NCI-H2107 treated with DMSO at 0.1 percent for 48 hours (cell line): ENCODE measurements at regions not wholly inside any gene's neighbourhood (a gene's known extent, or its start where the extent isn't known, plus 50 kb on each side); places are given as distances from the start of the nearest gene placed in this dataset.

Experiments used
- DNase-seq: peaks from one replicate; lab custom pipeline; 2025; ENCODE audit not compliant: unreplicated experiment; lab: John Stamatoyannopoulos, UW

DNA sequence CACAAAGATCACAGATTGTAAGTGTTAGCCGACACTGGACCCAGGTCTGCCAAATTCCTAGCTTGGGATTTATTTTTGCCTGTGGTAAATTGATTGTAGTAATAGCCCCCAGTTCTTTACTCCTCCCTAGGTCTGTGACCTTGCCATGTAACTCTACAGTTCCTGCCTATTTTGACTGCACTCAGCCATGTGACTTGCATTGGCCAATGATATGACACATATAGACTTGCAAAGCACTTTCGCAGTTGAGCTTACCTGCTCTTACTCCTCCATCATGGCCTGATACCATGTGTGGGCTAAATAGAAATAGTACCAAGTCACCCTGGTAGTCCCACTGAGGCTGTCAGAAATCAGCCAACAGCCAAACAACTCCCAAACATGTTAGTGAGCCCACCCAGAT is 240.3 kb downstream of the DUSP6 start:
- no peak for DNase-seq

DNA sequence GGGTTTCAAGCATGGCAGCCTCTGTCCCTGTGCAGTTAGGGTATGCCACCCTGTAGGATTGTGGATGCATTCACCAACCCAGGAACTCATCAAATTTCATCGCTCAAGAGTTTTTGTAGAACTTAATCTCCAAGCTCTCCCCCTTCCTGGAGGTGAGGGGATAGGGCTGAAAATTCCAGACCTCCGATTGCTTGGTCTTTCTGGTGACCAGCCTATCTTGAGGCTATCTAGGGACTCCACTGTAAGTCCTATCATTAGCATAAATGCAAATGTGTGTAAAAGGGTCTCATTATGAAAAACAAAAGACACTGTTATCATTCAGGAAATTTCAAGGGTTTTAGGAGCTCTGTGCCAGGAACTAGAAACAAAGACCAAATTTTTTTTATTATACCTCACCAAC is 244.0 kb downstream of the DUSP6 start:
- DNase-seq: no peak

DNA sequence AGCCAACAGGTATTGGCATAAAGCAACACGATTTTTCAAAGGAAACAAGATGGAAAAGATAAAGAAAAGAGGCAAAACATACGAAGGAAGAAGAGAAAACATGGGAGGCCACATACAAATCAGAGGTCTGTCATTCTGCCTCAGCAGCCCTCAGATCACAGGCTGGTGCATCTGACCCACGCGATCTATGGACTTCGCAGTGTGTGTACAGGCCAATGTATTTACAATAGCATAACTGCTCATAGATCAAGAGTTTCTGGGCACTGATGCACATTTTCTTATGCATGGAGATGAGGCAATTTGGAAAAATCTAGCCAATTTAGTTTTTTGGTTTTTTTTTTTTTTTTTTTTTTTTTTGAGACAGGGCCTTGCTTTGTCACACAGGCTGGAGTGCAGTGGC is 245.4 kb downstream of the DUSP6 start:
- DNase-seq: no peak

DNA sequence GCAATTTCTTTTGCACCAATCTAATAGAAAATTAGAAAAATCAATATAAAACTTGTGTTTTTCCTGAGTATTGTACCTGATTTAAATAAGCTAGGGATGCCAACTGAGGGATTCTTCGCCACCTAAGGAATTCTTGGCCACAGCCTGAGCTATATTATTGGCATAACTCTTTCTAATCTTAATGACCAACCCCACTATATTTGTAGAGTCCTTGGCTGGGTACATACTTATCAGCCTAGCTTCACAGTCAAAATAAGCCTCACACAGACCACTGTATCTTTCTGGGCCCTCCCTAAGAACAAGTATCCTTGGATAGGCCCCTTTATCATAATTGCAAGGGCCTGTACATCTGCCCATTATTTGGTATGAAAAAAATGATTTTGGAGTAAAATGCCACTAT is 247.1 kb downstream of the DUSP6 start:
- DNase-seq: no peak

DNA sequence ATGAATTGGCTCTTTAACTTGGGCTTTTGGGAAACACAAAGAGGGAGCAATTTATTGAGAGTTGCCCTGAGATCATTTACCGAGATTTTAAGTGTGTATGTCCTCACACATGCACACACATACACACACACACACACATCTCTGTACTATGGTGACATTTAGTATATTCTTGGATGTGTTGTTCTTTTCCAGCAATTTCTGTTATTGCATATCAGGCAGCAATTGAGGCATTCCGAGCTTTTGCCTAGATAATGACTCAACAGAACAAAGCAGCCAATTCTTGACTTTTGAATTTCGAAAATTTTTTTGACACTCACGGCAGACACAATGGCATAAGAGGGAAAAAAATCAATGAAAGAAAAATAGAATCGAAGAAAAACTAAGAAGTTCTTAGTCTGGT is 248.5 kb downstream of the DUSP6 start:
- no peak for DNase-seq

DNA sequence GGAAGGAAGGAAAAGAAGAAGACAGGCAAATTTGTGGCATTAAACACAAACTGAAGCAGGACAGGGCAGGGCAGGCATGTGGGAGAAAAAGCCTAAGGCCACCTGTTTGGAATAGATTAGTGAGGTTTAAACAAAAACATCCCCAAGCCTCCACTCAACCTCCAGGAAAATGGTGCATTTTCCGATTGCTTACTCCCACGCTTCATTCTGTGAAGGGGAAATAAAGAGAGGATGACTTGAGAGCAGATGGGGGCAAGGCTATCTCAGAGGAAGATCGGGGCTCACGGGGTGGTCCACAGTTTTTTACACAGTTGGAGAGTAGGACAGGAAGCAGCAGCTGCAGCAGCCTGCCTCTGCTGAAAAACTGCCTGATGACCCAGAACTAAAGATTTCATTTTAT is 250.9 kb downstream of the DUSP6 start:
- no peak for DNase-seq

DNA sequence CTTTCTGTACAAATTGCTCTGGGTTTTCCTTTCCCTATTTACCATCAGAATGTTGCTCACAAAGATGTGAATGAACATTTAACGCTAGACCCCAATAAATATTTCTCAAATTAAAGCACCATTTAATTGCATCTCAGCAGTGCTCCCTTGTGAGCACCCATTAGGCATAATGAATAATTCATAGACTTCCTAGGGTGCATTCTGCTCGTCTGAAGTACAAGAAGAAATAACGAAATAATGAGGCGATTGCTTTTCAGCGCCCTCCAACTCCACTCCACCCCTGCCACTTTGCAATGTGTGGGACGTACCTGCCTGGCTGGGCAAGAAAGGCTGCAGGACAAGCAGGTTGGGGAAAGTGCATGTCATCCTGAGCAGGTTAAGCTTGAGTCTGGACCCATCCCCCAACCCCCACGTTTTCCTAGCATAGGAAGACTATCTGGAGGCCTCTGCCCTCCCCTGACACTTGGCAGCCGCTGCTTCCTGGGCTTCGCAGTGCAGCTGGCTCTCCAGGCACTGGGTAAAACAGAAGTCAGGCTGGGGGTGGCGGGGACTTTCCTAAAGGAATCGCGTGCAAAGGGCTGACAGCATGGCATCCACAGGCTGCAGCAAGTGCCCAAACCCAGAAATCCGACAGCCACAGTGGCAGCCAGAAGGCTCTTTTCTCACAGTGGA is 253.7 kb downstream of the DUSP6 start:
- peak; percentile 67 for DNase-seq

DNA sequence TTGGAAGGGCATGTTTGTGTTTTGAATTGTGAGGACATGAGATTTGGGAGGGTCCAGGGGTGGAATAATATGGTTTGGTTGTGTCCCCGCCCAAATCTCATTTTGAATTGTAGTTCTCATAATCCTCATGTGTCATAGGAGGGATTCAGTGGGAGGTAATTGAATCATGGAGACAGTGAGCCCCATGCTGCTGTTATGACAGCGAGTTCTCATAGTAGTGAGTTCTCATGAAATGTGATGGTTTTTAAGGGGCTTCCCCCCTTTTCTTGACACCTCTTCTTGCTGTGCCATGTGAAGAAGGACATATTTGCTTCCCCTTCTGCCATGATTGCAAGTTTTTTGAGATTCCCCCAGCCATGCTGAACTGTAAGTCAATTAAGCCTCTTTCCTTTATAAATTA is 260.0 kb downstream of the DUSP6 start:
- DNase-seq: no peak

DNA sequence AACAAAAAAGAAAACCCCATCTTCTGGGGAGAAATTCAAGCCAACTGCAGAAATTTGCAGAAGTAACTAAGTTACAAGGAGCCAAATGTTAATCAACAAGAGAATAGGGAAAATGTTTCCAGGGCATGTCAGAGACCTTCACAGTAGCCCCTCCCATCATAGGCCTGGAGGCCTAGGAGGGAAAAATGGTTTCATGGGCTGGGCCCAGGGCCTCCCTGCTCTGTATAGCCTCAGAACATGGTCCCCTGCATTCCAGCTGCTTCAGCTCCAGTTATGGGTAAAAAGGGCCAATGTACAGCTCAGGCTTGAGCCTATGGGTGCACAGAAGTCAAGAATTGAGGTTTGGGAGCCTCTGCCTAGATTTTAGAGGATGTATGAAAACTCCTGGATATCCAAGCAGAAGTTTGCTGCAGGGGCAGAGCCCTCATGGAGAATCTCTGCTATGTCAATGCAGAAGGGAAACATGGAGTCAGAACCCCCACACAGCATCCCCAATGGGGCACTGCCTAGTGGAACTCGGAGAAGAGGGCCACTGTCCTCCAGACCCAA is 260.9 kb downstream of the DUSP6 start:
- DNase-seq: no peak

DNA sequence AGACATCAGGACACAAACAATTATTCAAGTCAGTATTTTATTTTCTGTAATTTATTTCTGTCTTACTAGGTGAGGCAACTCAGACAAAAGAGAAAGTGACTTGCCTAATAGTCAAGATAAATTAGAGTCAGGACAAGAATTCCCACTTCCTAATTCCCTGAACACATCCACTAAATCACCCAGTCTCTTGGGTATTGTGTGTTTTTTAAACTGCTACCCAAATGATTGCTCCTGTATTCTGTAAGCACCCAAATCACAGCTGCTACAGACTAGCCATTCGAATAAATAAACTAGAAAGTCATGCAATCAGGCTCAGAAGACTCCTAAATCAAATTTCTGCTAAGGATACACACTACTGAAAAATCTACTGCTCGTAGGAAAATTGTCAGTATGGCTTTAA is 263.0 kb downstream of the DUSP6 start:
- no peak for DNase-seq

DNA sequence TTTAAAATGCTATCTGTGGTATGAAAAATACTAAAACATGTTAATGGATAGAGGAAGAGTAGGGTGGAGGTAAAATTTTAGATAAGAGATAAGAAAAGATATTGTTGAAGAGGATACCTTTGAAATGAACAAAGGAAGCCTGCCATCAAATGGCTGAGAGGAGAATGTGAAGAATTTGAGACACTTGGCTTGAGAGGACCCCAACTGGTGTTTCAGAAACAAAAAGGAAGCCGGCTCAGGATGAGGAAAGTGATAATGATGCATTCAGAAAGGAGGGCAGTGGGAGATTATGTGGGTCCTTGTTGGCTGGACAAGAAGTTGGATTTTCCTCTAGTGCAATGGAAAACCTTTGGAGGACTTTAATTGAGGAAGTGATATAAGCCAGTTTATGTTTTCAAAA is 264.4 kb downstream of the DUSP6 start:
- DNase-seq: no peak

DNA sequence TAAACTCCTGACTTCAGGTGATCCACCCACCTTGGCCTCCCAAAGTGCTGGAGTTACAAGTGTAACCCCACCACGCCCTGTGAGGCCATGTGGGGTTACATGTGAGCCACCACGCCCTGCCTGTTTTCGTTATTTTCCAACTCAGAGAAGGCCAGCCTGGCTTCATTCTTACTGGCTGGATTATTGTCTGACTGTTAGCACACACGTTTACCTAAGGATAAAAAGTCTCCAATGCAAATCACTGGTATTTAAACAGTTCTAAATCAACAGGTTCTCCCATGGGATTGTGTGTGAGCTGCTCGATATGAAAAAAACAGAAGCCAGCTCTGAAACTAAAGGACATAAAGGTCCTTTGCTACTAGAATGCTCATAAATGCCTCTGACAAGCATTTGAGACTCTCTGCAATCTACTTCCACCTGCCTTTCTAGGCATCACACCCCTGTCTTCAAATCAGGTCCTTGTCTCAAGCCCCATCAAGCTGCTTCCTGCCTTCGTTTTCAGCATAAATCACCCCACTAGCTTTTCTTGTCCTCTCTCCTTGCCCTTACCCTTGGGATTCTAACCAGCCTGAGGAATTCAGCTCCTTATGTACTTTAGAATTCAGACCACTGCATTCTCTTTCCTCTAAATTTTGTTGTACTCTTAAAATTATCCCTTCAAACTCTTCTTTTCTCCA is 265.0 kb downstream of the DUSP6 start:
- DNase-seq: no peak

DNA sequence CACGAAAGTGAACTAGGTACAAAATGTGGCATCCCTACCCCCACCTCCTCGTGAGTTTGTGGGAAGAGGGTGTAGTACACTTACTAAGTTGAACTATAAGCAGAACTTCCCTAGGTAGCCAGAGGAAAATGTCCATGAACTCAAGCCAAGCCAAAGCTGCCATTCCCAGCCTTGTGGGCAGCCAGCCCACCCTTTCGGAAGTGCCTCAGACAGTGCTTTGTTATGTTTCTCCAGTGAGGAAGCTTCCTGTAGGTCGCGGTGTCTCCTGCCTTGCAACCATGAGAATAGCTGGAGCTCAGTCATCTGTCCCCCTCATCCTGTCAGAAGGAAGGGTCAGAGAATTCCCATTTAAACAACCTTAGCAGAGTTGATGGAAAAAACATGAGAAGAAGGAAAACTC is 266.9 kb downstream of the DUSP6 start:
- DNase-seq: no peak

DNA sequence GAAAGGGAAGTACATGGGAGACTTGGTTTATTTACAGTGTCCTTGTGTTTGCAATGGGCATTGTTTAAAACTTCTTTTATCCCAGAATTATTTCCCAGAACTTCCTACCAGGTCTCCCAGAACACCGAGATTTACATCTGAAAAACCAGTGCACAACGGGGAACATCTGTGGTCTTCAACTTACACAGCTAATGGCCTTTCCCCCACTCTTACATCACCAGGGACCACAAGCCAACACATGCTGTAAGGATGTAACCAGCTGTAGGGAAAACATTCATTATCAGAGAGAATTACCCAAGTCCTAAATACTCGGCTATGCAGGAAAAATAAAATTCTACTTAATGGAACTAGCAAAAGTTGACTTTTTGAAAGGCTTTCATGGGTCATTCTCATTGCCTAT is 267.6 kb downstream of the DUSP6 start:
- no peak for DNase-seq

DNA sequence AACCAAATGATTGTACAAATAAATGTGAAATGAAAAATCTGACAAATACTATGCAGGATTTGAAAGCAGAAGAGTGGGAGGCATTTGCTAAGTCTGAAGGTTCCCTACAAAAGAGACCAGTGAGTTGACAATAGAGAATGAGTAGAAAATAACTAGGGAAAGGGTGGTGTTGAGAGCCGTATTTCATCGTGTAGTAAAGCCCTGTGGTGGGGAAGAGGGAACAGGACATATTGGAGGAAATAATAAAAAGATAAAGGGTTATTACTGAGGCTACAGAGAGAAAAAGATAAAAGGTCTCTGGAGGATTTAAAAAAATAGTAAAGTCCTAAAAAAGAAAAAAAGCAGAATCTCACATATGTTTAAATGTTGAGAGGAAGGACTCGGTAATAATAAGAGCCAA is 268.8 kb downstream of the DUSP6 start:
- no peak for DNase-seq

DNA sequence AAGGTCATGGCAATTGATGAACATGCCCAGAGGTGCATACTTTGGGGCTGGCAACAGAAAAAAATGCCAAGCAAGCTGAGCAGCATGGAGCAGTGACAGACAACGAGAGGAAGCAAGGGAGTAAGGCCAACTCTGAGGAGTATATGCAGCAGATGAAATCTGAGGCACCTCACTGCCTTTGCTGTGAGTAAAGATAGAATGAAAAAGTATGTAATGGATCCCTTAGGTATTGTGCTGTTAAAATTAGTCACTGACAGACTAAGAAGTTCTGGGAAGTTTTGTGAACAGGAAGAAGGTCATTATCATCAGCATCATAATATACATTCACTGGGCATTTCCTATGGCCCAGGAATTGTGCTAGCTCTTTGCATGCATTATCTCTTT is 269.9 kb downstream of the DUSP6 start:
- no peak for DNase-seq

DNA sequence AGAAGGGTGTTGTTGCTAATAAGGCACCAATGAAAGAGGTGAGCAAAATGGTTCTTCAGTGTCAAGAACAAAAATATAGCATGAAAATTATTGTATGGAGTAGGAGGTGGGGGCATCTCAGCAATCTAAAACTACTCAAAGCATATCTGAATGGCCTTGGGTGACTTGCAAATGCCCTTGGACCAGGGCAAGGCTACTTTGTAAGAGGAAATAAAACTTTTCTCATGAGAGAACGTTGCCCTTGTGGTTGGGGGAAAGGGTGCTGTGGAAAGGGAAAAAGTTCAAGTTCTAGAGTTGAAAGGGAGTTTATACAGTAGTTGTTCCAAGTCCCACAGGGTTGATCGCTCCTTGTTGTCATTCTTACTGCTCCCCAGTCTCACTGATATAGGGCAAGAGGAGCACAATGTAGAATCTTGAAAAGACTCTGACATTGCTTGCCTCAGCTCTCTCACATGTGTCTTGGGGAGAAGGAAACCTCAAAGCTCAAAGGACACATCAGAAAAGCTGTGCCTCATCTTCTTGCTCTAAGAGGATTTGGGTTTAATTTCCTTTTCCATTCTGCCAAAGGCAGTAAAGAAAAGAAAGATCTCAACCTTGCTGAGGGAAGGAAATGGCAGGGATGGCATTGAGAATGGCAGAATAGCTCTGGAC is 270.5 kb downstream of the DUSP6 start:
- DNase-seq: no peak

DNA sequence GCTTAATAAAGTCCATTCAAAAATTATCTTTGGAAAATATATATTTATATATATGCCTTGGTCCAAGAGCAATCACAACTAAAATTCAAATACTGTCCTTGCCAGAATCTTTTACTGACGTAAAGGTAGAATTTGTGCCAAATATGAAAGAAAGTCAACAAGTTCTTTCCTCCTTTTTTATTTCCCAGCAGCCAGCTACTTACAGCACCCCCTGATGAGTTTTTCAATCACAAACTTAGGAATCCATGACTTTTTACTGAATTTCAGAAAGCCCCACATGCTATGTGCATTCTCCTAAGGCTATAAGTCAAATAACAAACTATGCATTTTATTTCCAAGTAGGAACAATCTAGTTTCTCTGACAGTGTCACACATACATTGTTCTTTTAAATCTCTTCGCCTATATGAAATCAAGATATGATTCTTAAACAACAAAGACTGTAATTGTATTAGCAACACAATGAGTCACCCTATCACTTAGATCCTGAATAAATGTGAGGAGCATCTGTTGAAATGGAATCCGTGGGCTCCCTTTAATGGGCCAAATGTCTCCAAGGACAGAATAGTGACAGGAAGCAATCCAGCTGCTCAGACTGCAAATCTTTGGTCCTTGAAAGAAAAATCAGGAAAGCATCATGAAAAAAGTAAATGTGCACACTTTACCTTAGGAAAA is 271.4 kb downstream of the DUSP6 start:
- no peak for DNase-seq

DNA sequence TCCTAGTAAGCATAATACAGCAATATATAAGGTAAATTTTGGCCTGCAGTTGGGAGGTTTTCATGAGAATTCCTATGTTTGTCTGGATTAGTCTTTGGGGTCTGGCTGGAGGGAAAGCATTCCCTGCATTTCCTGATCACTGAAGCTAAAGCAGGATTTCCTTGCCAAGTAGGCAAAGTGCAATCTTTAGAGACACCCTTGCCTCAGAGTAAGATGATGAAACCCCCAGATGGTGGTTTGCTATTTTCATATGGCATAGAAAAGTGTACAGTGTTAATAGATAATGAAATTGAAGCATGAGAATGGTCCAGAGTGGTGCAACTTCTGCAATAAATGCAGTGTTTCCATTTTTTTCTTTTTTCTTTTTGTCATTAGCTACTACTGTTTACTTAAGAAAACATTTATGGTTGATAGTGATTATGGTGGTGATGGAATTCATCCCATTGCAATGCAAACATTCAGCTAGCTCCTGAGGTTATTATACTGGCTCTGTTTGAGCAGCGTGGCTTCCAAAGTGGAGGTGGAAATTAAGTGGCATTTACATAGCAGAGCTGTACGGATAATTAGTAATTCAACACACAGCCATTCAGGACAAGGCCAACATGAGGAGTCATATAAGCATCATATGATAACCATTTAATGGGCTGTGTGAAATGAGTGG is 276.3 kb downstream of the DUSP6 start:
- DNase-seq: no peak

DNA sequence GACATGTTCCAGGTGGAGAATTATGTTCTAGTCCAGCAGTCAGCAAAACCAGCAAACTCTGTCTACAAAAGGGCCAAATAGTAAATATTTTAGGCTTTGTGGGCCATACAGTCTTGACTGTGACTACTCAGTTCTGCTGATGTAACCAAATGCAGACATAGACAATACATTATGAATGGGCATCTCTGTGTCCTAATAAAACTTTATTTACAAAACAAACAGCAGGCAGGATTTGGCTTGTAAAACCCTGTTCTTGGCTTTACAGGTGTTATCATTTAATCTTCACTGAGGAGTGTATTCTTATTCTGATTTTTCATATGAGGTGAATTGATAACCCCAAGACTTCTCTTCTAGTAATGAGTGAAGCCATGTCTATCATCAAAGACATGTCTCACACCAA is 278.6 kb downstream of the DUSP6 start:
- no peak for DNase-seq

DNA sequence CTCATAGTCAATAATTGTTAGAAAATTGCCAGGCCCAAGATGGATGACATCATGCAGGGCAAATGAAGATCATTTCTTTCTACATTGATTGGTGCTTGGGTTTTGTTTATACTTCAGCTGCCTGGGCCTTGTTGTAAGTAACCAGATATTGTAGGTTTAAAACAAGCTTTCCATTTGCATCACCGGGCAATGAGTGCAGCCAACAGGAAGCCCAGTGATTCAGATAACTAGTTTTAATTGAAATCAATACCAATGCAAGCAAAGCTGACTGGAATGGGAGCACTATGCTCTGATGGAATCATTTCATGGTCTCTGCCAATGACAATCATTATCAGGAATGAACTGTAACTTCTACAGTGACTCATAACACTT is 279.3 kb downstream of the DUSP6 start:
- DNase-seq: peak; percentile 54
